Fibroblast of pulmonary artery (primary cell): ENCODE measurements at regions not wholly inside any gene's neighbourhood (a gene's known extent, or its start where the extent isn't known, plus 50 kb on each side); places are given as distances from the start of the nearest gene placed in this dataset.

ENCODE experiments used
- DNase-seq: peaks from one replicate; pipeline ENCODE4 v3.0.0-alpha.2; 2010; ENCODE audit warnings: low read depth
- H3K4me3 ChIP-seq: replicated peaks from 2 replicates; pipeline ENCODE4 v1.5.1; 2011; ENCODE audit warnings: low read depth, mild to moderate bottlenecking, control low read depth, low read length, moderate library complexity
- CTCF ChIP-seq: IDR thresholded peaks from 2 replicates; pipeline ENCODE4 v1.5.1; 2011; ENCODE audit warnings: mild to moderate bottlenecking, control low read depth, low read length, inconsistent platforms; ENCODE audit errors: missing control alignments

DNA sequence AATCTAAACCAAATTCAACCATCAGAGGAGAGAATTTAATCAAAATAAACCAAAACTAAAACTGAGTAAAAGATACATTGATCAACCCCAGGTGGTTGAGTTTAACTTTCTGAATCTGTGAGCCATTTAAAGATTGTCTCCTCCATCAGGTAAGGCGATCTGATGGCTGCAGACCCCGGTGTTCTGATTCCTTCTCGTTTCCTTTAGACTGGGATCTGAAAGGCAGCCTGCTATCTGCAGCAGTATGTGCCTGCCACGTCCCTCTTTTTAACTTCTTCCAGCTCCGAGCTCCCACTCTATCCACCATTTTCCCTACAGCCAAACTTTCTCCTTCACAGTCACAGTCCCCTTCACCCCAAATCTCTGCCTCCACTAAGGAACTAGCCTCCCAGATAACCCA, 66.1 kb upstream of the ARHGAP32 start:
- no peak for DNase-seq
- no peak overlapping the region for H3K4me3 ChIP-seq
- no peak for TF ChIP-seq CTCF

GRCh38 chr11:129257512-129257911, 65.4 kb upstream of the ARHGAP32 start:
- no peak for TF ChIP-seq CTCF
- no peak overlapping the region for H3K4me3 ChIP-seq
- no peak for DNase-seq

- no peak for TF ChIP-seq CTCF
- no peak for DNase-seq
- no peak overlapping the region for H3K4me3 ChIP-seq
Measured at GRCh38 chr11:129252621-129253020, 60.5 kb upstream of the ARHGAP32 start.

DNA sequence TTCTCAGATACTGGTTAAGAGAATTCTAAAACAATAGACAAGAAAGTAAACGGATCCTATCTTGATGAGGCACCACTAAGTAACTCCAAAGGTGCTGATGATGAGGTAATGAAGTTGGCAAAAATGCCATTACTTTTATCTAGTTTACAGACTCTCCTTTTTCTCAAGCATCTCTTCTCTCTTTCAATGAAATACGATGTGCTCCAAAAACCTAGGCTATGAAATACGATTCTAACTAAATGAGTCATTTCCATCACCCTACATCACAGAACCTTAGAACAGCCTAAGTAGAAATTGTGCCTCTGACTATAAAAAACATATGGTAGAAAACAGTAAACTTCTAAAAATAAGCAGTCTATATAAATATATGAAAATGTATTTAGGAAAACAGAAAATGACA, 58.9 kb upstream of the ARHGAP32 start:
- H3K4me3 ChIP-seq: no peak overlapping the region
- DNase-seq: peak; percentile 32
- TF ChIP-seq CTCF: no peak

DNA sequence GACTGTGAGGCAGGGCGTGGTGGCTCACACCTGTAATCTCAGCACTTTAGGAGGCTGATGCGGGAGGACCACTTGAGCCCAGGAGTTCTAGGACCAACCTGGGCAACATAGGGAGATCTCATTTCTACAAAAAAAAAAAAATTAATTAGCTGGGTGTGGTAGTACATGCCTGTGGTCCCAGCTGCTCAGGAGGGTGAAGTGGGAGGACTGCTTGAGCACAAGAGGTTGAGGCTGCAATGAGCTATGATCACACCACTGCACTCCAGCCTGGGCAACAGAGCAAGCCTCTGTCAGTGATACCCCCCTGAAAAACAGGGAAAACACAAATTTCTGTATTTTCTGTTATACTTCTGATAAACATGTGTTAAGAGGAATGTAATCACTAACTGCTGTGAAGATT, 57.8 kb upstream of the ARHGAP32 start:
- no peak for DNase-seq
- TF ChIP-seq CTCF: no peak
- H3K4me3 ChIP-seq: no peak overlapping the region

GRCh38 chr11:129249351-129249750, 57.2 kb upstream of the ARHGAP32 start:
- H3K4me3 ChIP-seq: no peak overlapping the region
- peak; percentile 84 for DNase-seq
- TF ChIP-seq CTCF: no peak

GRCh38 chr11:129248618-129249017, 56.5 kb upstream of the ARHGAP32 start:
- DNase-seq: peak; percentile 62
- H3K4me3 ChIP-seq: no peak overlapping the region
- no peak for TF ChIP-seq CTCF
